HG02852 (cell line): ENCODE measurements at regions not wholly inside any gene's neighbourhood (a gene's known extent, or its start where the extent isn't known, plus 50 kb on each side); places are given as distances from the start of the nearest gene placed in this dataset.
"Not testable (repeated sequence)": the region's sequence is repeated elsewhere in the genome, so short reads cannot be mapped to it uniquely, and the experiment has no call there.

ENCODE experiments used
- ATAC-seq: cut with Tn5 transposase; IDR thresholded peaks from one replicate; pipeline ENCODE4 v1.9.1; 2021; ENCODE audit warnings: mild to moderate bottlenecking, moderate library complexity; ENCODE audit not compliant: unreplicated experiment

DNA sequence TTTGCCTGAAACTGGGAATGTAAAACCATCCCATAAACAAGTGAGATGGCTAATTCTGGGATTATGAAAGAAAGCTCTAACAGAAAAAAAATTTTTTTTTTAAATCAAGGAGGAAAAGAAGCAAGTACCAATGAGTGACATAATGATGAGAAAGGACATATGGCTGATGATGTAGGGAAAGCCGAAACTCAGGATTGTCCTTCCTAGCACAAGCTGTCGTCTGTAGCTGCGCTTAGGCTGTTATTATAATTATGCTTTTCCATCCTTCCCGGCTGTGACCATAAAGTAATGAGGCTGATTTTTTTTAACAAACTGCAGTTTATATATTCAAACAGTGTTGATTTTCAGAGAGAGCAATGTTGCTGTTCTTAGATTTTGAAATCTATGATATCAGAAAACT lies 209.8 kb upstream of the NOCT start:
- no peak for ATAC-seq

DNA sequence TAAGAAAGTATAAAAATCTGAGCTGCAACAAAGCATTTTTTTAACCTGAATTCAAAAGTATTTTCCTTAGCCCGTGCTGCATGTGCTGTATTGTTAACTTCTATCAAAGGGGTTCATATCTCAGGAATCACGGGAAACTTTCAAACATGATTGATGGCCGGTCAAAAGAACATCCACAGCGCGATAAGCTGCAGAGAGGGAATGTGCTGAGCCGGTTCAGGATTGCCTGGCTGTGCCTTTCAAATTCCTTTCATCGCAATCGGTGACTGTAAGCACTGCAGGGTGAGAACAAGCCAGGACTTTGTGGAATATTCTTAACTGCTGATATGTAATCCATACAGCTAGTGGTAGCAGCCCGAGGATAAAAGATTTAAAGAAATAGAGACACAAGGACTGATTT lies 210.9 kb upstream of the NOCT start:
- ATAC-seq, result no peak

DNA sequence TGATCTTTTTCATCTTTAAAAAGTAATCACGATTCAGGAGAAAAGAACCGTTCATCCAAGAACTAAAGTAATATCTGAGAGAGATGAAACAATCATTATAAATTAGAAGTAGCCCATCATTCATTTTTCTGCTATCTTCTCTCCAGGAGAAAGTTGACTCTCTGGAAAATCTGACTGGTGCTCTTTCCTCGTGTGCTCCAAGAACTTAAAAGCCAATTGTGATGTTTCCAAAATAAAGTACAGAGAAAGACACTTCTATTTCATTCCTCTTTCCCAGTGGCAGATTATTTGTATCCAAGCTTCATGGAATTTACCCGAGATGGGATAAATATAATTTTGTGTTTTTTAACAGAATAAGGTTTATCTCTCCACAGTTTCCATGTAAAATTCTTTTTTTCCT lies 212.5 kb upstream of the NOCT start:
- no peak for ATAC-seq

DNA sequence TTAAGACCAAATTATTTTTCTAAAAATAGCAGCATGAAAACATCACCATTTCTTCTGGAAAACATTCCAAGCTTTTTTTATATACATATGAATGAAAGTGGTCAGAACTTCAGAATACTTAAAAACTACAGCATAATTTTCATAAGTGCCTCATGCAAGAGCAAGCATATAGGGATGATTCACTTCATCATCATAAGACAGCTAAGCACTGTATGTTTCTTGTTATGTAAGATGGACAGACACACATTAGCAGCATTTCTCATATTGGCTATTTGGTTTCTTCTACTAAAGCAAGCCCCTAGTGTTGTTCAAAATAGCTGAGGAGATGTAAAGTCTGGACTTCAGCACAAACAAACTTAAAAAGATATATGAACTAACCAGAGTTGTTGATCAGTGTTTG lies 213.1 kb upstream of the NOCT start:
- ATAC-seq, result no peak

DNA sequence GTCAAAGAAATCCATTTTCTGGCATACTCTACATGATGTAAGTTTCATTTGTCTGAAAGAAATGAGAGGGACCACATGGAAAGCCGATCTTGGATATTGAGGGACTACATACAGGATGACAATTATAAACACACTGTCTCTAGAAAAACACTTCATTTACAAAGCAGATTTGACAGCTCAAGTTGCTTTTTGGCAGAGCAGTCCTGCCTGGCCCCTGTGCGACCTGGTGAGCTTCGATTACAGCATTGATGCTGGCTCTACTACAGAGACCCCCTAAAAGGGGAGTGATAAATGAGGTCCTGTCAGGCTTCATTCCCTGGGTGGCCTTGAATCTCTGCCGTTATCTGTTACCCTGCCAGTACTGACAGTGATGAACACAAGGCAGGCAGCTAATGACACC lies 215.2 kb upstream of the NOCT start:
- ATAC-seq, result no peak

DNA sequence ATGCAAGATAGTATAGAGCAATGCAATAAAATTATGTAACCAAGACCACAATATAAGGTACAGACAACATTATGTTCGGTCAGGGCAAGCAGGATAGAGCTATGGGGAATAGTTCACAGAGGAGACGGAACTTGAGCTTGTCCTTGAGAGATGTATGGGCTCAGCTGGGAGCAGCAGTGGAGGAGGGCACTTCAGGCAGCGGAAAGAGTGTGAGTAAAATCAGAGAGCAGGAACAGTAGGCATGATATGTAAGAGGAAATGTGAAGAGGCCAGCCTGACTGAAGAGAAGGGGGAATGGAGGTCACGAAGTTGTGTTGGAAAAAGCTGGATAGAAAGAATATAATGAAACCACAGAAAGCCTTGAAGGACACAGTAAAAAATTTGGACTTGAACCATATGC lies 217.2 kb upstream of the NOCT start:
- no peak for ATAC-seq

DNA sequence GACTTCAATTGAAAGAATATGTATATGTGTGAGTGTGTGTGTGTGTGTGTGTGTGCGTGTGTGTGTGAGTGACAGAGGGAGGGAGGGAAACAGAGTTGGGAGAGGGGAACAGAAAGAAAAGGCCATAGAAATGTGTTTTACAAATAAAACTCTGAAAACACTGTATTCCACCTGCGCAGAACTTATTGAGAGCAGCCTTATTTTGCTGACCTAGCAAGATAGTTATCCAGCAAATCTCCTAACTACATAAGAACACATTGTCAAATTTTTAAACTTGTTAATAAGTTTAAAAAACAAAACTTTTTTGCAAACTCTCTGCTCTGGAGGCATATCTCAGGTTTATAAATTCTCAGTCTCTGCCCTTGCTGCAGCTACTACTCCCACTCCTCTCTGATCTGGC lies 217.9 kb upstream of the NOCT start:
- no peak for ATAC-seq

DNA sequence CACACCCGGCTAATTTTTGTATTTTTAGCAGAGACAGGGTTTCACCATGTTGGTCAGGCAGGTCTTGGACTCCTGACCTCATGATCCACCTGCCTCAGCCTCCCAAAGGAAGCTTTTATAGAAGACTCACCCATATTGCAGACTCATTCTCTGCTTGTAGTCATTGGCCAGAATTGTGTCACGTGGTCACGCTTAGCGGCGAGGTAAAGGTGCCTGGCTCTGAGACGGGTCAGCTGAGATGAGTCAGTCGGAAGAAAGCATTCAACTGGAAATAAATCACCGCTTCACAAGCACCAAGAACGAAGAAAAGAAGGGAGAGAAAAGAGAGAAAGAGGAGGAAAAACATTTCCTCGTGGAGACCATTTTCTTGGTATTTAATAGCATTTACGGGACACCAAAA lies 218.8 kb upstream of the NOCT start:
- ATAC-seq, result no peak

DNA sequence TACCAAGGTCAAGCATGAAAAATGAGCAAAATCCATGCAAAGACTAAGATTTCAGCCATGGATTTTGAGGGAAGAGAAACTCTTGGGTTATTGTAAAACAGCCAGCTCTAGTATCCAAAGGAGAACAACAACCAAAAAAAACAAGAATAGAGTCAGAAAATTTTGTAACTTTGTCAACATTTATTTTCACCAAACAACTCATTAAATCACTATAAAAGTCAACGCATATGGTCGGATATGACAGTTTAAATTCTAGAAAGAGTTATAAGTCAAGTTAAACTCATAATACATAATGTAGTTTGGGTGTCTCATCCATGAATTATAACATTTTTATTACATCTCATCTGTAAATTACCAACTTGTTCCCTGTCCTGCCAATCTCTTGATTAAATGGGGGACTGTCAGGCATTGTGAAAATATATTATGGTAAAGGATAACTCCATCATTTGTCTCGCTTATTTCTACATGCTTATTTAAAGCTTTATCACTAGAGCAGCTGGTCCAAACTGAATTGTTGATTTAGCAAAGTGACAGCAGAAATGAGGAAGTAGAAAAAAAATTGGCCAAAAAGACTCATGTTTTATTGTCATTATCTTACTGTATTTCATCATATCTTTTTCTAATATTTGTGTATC lies 224.8 kb upstream of the NOCT start:
- no peak for ATAC-seq

DNA sequence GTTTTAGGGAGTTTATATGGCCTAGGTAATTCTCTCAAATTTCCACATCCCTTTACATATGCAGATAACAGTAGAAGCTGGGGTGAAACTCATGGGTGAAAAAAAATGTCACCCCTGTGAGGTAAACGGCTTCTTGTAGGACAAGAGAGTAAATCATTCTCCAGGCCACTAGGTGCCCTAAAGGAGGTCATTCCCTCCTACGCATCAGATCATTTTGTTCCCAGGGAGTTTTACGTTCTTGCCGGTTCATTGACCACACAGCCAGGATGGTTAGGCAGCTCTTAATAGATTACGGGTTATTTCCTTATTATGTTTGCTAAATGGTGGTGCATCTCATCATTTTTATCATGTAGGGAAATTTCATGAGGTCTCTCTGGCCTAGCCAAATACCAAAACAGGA lies 225.8 kb upstream of the NOCT start:
- ATAC-seq, result no peak

DNA sequence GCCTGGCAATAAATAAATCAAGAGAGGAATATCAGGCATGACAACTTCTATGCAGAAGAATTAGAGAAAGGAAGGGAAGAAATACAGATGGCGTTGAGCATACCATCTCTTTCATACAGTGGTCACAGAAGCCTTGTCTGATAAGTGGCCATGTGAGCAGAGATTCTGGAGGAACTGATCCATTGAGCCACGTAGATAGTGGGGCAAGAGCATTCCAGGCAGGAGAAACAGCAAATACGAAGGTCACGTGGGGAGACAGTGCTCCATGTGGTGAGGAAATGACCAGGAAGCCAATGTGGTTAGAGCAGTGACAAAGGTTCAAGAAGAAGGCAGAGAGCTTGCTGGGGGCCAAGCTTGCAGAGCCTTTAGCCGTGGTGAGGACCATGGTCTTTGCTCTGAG lies 226.7 kb upstream of the NOCT start:
- no peak for ATAC-seq

DNA sequence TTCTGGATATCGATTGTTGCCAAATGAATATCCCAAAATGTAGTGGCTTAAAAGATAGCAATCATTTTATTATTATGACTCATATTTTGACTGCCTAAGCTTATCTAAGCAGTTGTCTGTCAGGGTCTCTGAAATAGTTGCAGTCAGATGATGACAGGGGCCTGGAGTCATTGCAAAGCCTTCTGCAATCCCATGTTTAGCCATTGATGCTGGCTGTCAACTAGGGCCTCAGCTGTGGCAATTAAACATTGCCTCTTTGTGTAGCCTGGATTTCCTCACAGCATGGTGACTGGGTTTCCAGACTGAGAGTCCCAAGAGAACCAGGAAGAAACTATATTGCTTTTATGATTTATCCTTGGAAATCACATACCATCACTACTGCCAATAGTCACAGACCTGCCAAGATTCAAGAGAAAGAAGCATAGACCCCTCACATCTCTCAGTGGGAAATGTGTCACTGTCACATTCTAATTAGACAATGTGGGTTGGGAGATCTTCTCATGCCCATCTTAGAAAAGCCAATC lies 227.3 kb upstream of the NOCT start:
- no peak for ATAC-seq

DNA sequence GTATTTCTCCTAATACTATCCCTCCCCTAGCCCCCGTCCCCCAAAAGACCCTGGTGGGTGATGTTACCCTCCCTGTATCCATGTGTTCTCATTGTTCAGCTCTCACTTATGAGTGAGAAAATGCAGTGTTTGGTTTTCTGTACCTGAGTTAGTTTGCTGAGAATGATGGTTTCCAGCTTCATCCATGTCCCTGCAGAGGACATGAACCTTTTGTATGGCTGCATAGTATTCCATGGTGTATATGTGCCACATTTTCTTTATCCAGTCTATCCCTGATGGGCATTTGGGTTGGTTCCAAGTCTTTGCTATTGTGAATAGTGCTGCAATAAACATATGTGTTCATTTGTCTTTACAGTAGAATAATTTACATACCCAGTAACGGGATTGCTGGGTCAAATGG lies 235.8 kb upstream of the NOCT start:
- ATAC-seq, result not testable (repeated sequence)

DNA sequence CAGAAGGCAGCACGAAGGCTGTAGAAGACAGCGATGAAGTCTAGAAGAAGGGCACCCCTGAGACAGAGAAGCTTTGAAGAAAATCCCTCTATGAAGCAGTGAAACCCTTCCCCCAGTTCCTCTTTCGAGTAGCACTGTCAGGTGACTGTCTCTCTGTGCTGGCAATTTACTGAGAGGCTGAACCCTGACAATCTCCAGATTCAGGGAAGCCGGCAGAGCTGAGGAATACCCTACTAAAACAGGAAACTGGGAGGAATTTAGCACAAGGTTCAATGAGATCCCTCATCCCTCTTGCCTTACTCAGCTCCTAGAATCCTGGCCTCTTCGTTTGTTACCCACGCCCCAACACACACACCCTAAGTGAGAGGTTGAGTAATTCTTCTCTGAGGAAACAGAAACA lies 239.7 kb upstream of the NOCT start:
- peak; percentile 94 for ATAC-seq

DNA sequence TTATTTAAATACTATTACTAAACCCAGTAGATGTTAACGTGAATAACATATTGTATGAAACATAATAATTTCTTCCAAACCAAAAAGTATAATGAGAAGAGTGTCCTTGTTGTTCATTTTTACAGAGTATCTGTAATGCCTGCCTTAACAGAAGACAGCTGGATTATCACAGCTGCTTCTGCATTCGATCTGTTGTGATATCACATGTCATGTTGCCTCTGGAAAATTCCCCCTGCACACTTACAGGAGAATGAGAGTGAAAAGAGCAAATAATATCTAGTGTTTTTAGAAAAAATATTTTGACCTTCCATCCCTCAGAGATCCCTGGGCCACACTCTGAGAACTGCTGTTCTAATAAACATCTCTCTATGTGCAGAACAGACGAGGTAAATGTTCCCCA lies 240.1 kb upstream of the NOCT start:
- ATAC-seq, result peak; percentile 6

DNA sequence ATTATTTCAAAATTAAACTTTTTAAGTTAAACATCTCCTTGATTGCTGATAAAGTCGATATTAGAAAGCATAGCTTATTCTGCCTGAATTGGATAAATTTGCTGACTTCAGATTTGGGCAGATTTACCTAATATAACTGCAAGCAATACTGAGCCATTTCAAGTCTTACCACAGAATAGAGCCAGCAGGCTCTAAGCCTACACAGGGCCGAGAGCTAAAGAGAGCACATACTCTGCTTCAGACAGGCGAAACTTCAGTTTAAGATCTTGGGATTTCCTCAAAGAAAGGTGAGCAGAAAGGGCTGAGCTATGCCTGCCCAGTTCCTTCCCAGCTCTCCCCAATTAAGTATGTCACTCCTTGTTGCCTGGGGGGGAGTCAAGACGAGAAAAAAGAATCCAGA lies 240.6 kb upstream of the NOCT start:
- no peak for ATAC-seq

DNA sequence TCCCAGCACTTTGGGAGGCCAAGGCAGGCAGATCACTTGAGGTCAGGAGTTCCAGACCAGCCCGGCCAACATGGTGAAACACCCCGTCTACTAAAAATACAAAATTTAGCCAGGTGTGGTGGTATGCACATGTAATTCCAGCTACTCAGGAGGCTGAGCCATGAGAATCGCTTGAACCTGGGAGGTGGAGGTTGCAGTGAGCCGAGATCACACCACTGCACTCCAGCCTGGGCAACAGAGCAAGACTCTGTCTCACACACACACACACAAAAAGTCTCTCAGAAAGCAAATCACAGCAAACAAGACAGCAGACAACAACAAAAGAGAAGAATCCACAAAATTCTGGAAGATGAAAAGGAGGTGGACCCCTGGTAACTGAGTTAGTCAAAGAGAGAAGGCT lies 241.5 kb upstream of the NOCT start:
- ATAC-seq, result not testable (repeated sequence)

DNA sequence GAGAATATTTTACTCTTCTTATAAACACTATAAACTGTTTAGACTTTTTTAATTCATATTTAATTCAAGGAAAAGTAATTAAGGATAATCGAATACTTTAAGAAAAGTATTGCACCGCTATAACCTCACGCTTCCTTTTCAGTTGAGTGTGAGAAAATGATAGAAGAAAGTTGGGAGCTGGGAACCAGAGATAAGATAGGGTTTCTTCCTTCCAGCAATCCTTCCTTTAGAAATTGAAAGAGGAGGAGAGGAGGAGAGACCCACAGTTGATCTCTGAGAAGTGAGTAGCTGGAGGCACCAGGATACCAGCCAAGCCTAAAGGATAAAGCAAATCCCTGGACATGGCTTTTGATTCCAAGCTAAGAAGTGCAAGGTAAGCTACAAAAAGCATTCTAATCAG lies 242.3 kb upstream of the NOCT start:
- no peak for ATAC-seq

DNA sequence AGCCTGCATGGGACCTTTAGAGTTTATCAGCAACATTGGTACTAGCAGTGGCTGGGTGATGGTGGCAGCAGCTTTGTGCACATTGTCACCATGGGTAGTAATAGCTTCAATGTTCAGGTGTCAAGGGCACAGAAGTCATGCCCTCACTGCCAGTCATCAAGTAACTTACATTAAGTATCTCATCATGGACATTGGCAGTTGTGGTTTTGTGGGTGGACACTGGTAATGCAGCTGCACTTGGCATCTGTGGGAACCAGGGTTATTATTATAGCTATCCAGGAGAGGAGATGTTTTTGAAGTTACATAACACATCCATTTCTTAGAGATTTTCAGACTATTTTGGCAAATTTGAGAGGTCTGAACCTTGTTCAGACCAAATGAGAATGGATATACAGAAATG lies 243.2 kb upstream of the NOCT start:
- no peak for ATAC-seq

DNA sequence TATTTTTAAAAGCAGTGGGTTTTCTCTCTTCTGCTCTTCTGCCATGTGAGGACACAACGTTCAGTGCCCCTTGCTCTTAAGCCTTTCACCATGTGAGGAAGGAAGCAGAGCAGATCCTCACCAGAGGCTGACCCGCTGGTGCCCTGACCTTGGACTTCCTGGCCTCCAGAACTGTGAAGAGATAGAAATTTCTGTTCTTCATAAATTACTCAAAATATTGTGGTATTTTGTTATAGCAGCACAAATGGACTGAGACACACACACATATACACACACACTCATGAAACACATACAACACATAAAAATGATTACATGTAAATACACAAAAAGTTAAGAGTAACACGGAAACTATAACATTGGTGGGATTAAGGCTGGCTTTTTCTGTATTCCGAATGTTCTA lies 244.8 kb upstream of the NOCT start:
- ATAC-seq, result no peak

DNA sequence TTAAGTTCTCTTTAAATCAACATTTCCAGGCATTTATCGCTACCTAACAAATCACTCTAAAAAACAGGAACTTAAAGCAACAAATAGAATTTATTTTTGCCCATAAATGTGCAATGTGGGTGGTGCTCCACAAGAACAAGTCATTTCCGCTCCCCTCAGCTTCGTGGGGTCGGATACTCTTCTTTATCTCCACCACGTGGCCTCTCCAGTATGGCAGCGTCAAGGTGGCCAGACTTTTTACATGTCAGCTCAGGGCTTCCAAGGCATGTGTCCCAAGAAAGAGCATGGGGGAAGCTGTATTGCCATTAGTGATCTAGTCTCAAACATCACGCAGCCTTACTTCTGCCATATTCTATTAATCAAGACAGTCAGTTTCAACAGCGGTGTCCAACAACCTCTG lies 249.2 kb upstream of the NOCT start:
- ATAC-seq, result no peak

DNA sequence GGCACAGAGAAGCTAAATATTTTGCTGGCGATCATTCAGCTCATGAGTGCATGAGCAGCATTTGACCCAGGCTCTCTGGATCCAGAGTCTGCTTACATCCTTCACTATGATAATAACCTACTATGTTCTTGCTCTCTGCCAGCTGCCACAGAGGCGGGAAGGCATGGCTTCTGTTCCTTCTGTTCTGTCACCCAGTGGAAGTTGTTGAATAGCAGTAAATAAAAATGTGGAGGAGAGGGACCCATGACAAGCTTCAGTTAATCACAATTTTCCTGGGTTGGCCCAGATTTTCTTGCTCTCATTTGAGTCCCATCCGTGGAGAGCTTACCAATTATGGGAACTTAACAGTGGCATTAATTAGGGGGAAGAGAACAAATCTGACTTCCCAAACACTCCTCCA lies 250.1 kb upstream of the NOCT start:
- ATAC-seq, result no peak

DNA sequence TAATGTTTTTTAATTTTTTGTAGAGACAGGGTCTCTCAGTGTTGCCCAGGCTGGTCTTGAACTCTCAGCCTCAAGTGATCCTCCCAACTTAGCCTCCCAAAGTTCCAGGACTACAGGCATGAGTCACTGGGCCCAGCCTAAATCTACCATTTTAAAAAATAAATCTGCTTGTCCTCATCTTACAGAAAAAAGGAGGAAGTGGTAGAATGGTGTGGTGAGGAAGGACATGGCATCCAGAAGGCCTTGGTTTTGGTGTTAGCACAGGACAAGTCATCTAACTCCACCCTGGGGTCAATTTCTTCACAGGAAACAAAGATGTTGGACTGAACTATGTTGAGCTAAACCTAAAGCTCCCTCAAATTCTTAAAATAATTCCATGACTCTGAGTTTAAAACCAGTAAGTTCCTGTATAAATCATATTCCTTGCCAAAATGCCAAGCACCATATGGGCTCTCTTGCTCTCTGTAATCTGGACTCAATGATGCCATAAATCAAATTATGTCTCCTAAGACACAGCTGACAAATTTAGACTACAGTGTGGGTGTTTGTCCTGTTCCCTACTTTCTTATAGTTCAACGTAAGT lies 253.9 kb upstream of the NOCT start:
- ATAC-seq, result no peak
